K562 (cell line): ENCODE measurements at regions not wholly inside any gene's neighbourhood (a gene's known extent, or its start where the extent isn't known, plus 50 kb on each side); places are given as distances from the start of the nearest gene placed in this dataset.

Source experiments
- ATAC-seq: fragments of 200-7000 bp; cut with Tn5 transposase; 3 replicates; pipeline ENCODE4 v1.9.1; 2020; ENCODE audit warnings: moderate library complexity
- BruUV-seq: library from RNA; stranded (reverse); fragments of 400-500 nt; replicated peaks from 2 replicates; lab custom pipeline; 2021; lab: Mats Ljungman, UMichigan
- CTCF ChIA-PET: fragments of 300-600 bp; formaldehyde crosslinking; extraction: SDS; loops from one replicate; lab custom pipeline; 2021; ENCODE audit warnings: low intra/inter-chr PET ratio; lab: Yijun Ruan, JAX
- POLR2A ChIA-PET: fragments of 300-600, 350-650 bp; sonication (Branson Sonifier 250); formaldehyde crosslinking; extraction: SDS; loops from one replicate; lab custom pipeline; 2021; ENCODE audit warnings: antibody characterized with exemption, inconsistent platforms; lab: Yijun Ruan, JAX
- DNase-seq, 4 experiments: peaks; one replicate each; pipeline versions ENCODE4 v3.0.0 to v3.0.0-alpha.2; 2011 to 2018; ENCODE audit warnings: low spot score in 3 of 4, mixed read lengths in 3 of 4; ENCODE audit errors: extremely low read depth in 1 of 4
- FAIRE-seq: peaks from 2 replicates; lab custom pipeline; 2011; peaks lifted over from hg19 to GRCh38; lab: Jason Lieb, UNC
- H2AFZ ChIP-seq: 2 replicates; pipeline ENCODE4 v1.6.0; 2011; ENCODE audit warnings: low read depth, low read length, control low read depth, inconsistent platforms
- H3K27ac ChIP-seq: fragments of 200-600 bp; 3 replicates; pipeline ENCODE4 v1.8.0; 2011; ENCODE audit warnings: low read depth, mild to moderate bottlenecking, control low read depth, inconsistent platforms, low read length, moderate library complexity, mixed read lengths; ENCODE audit errors: extremely low read depth
- H3K27me3 ChIP-seq, 2 experiments: fragments of 300-600 bp in 1 of 2; 2 replicates in 1 of 2; 3 replicates in 1 of 2; pipeline versions ENCODE4 v1.6.0 to v1.8.0; 2011; ENCODE audit warnings: inconsistent platforms in 2 of 2, low read length in 2 of 2, mild to moderate bottlenecking in 1 of 2, mixed read lengths in 1 of 2, moderate library complexity in 1 of 2; ENCODE audit not compliant: control insufficient read depth in 2 of 2, insufficient read depth in 2 of 2
- H3K36me3 ChIP-seq: fragments of 300-600 bp; 3 replicates; pipeline ENCODE4 v1.8.0; 2011; ENCODE audit warnings: mild to moderate bottlenecking, low read length, inconsistent platforms; ENCODE audit not compliant: control insufficient read depth, insufficient read depth
- H3K4me1 ChIP-seq, 2 experiments: fragments of 200-600 bp in 1 of 2; replicated peaks in 1 of 2; 2 replicates in 1 of 2; 3 replicates in 1 of 2; pipeline versions ENCODE4 v1.5.1 to v1.8.0; 2011; ENCODE audit warnings: inconsistent platforms in 2 of 2, low read length in 2 of 2, mild to moderate bottlenecking in 1 of 2, mixed read lengths in 1 of 2, moderate library complexity in 1 of 2; ENCODE audit not compliant: control insufficient read depth in 2 of 2, insufficient read depth in 2 of 2
- H3K4me2 ChIP-seq: 2 replicates; pipeline ENCODE4 v1.6.1; 2011; ENCODE audit warnings: low read length, control low read depth, inconsistent platforms, mixed read lengths; ENCODE audit not compliant: insufficient read depth
- H3K4me3 ChIP-seq: fragments of 200-600 bp; sonication (generic), shearing (Covaris generic); 2 replicates; pipeline ENCODE4 v1.5.1; 2016; ENCODE audit warnings: control low read depth, inconsistent platforms
- H3K79me2 ChIP-seq: fragments of 200-600 bp; 3 replicates; pipeline ENCODE4 v1.8.0; 2011; ENCODE audit warnings: low read length, inconsistent platforms; ENCODE audit not compliant: control insufficient read depth, insufficient read depth
- H3K9ac ChIP-seq, 2 experiments: 2 replicates each; pipeline versions ENCODE4 v1.6.0 to v1.6.1; 2011; ENCODE audit warnings: low read depth in 2 of 2, low read length in 2 of 2, control low read depth in 1 of 2, inconsistent platforms in 1 of 2, mild to moderate bottlenecking in 1 of 2, mixed read lengths in 1 of 2; ENCODE audit not compliant: insufficient read depth in 1 of 2
- H3K9me1 ChIP-seq: one replicate; pipeline ENCODE4 v1.6.0; 2011; ENCODE audit warnings: inconsistent platforms, mild to moderate bottlenecking, low read length, moderate library complexity; ENCODE audit not compliant: control insufficient read depth, insufficient read depth
- H3K9me3 ChIP-seq: replicated peaks from 2 replicates; pipeline ENCODE4 v1.5.1; 2011; ENCODE audit warnings: low read depth, low read length, inconsistent platforms; ENCODE audit not compliant: control insufficient read depth, insufficient read depth
- H4K20me1 ChIP-seq: replicated peaks from 2 replicates; pipeline ENCODE4 v1.6.1; 2011; ENCODE audit warnings: low read length, inconsistent platforms, mixed read lengths; ENCODE audit not compliant: control insufficient read depth, insufficient read depth
- CREB1 ChIP-seq, 2 experiments: sonication (generic) in 1 of 2; formaldehyde crosslinking in 1 of 2; IDR thresholded peaks; 2 replicates each; pipeline versions ENCODE4 v1.6.1 to v1.8.0; 2012 to 2022; ENCODE audit warnings: inconsistent platforms in 1 of 2, mild to moderate bottlenecking in 1 of 2, missing genetic modification reagents in 1 of 2, moderate library complexity in 1 of 2
- KAT8 ChIP-seq: fragments of 450-650 bp; IDR thresholded peaks from 2 replicates; pipeline ENCODE4 v1.6.1; 2016; ENCODE audit warnings: low read depth, mild to moderate bottlenecking
- RAD21 ChIP-seq, 2 experiments: fragments of 250-450 bp in 1 of 2; fragments of 450-650 bp in 1 of 2; sonication (Bioruptor Pico) in 1 of 2; formaldehyde crosslinking in 1 of 2; IDR thresholded peaks in 1 of 2; conservative IDR thresholded peaks in 1 of 2; 2 replicates each; pipeline versions ENCODE4 v1.4.0 to v1.8.0; 2020 to 2022; ENCODE audit warnings: mild to moderate bottlenecking in 2 of 2, moderate library complexity in 1 of 2
- RAD51 ChIP-seq: fragments of 450-650 bp; IDR thresholded peaks from 2 replicates; pipeline ENCODE4 v1.7.1; 2016; ENCODE audit warnings: low read depth, mild to moderate bottlenecking, borderline replicate concordance
- SP1 ChIP-seq: sonication (generic); formaldehyde crosslinking; IDR thresholded peaks from 2 replicates; pipeline ENCODE4 v1.8.1; 2022; ENCODE audit warnings: mild to moderate bottlenecking, missing genetic modification reagents
- TCF3 ChIP-seq: sonication (generic); formaldehyde crosslinking; IDR thresholded peaks from 2 replicates; pipeline ENCODE4 v1.4.0; 2020; ENCODE audit warnings: mild to moderate bottlenecking, missing genetic modification reagents
- TCF7L2 ChIP-seq: fragments of 150-350 bp; IDR thresholded peaks from 2 replicates; pipeline ENCODE4 v1.6.1; 2016; ENCODE audit warnings: low read depth, mild to moderate bottlenecking, low read length, moderate library complexity
- TOE1 ChIP-seq, 2 experiments: fragments of 450-650 bp in 1 of 2; sonication (generic) in 1 of 2; formaldehyde crosslinking in 1 of 2; IDR thresholded peaks; 2 replicates each; pipeline versions ENCODE4 v1.7.1 to v1.8.0; 2016 to 2022; ENCODE audit warnings: borderline replicate concordance in 2 of 2, mild to moderate bottlenecking in 2 of 2, antibody characterized with exemption in 1 of 2, inconsistent platforms in 1 of 2, low read depth in 1 of 2, missing genetic modification reagents in 1 of 2, moderate library complexity in 1 of 2
- ZC3H4 ChIP-seq: sonication (generic); formaldehyde crosslinking; IDR thresholded peaks from 2 replicates; pipeline ENCODE4 v1.9.0; 2021; ENCODE audit warnings: missing genetic modification reagents, borderline replicate concordance
- WGBS: fragments of 100-300 bp; shearing (Covaris generic); methylation state at CpG from one replicate; pipeline ENCODE4 v1.1.6; 2016; ENCODE audit warnings: low coverage, mixed read lengths; ENCODE audit not compliant: insufficient coverage; ENCODE audit errors: missing lambda C conversion rate; 5-methylcytosine and 5-hydroxymethylcytosine counted together
- in situ Hi-C: fragments of 300-500 bp; cut with MboI; formaldehyde crosslinking; loops from 4 replicates; pipeline ENCODE4 v1.15.0; 2018; ENCODE audit warnings: inconsistent platforms, mixed read lengths
- intact Hi-C: fragments of 100-400 bp; cut with micrococcal nuclease; formaldehyde crosslinking; loops from 2 replicates; pipeline ENCODE4 v1.14.2; 2022
- TF ChIP-seq, protein P1 (sequence below), 3 experiments: IDR thresholded peaks in 2 of 3; conservative IDR thresholded peaks in 1 of 3; 2 replicates each; pipeline ENCODE4 v1.5.1; 2011 to 2012; ENCODE audit warnings: low read length in 3 of 3, mild to moderate bottlenecking in 3 of 3, control low read depth in 2 of 3, improper control_type of control experiment in 1 of 3, inconsistent platforms in 1 of 3, low read depth in 1 of 3, mixed read lengths in 1 of 3, moderate library complexity in 1 of 3; ENCODE audit not compliant: insufficient read depth in 2 of 3

DNA sequence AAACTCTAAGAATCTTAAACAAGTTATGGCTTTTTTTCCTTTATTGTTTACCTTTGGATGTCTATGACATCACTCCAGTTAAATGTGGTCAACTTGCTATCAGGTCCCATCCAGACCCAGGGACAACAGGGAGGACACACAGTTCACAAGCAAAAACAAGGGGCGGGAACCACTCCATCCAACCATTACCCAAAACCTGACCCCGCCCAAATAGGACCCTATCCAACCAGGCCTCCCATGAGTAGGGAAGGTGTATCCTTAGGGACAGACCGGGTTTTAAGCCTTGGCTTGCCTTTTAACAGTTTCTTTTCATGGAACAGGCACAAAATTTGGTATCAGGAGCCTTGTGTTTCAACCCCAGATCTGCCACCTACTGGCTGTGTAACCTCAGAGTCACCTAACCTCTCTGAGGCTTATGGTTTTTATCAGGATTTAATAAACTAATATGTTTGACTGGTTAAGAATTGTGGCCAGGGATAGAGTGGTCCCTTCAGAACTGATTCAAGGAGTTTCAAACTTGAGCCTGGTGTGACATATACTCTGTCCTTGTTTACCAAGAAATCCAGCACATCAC, 127.7 kb upstream of the RAD23B start:
- DNase-seq (no peak), FAIRE-seq (no peak), ATAC-seq (no peak)
- BruUV-seq, result no TSS peak
- intact Hi-C loops, result no loop called here
- Histone ChIP-seq H3K79me2 (no peaks in the 10 kb centered on the region), H2AFZ (no peak overlapping the region), H3K4me1 (no peaks in the 10 kb centered on the region), H4K20me1 (no peaks in the 10 kb centered on the region), H3K4me3 (no peak overlapping the region), H3K9ac (no peak overlapping the region), H3K36me3 (no peaks in the 10 kb centered on the region), H3K9me1 (no peaks in the 10 kb centered on the region), H3K9me3 (no peaks in the 10 kb centered on the region), H3K4me2 (no peak overlapping the region), H3K27me3 (no peaks in the 10 kb centered on the region), H3K27ac (no peak overlapping the region)
- in situ Hi-C loops, result loop anchor here (25.0 kb wide), 1 partner anchor 1268 kb away; no protein-coding TSS in a partner anchor
- 2% methylated on average over 3 of the region's 3 CpGs for whole genome bisulfite sequencing
- CTCF ChIA-PET, result no interaction called here
- no peak for TF ChIP-seq CREB1 (IDR thresholded peaks at IDR 0.05)
- TF ChIP-seq CREB1 (CRISPR knock-in tag; IDR thresholded peaks at IDR 0.05), result no peak
- no peak for TF ChIP-seq KAT8
- TF ChIP-seq SP1, result no peak
- no peak for TF ChIP-seq RAD51
- POLR2A ChIA-PET, result no interaction called here

DNA sequence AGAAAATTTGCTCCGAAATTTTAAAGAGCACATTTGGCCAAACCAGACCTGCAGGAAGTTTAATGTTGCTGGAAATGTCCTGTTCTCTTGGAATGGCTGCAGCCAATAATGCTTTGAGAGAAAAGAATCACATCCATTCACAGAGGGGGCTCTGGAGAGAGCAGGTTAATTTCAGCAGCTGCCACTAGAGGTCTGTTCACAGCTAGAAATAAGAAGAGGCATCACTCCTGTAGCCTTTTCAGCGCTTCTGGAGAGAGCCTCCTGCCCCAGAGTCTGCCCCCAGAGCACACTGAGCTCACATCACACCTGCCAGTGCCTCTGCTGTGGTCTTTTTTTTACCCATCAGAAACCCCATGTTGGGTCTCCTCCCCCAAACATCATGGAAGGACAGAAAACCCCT, 124.8 kb upstream of the RAD23B start:
- DNase-seq (no peak), ATAC-seq (peak; percentile 69), FAIRE-seq (no peak)
- Histone ChIP-seq H4K20me1 (no peaks in the 10 kb centered on the region), H3K9me1 (no peaks in the 10 kb centered on the region), H3K36me3 (no peaks in the 10 kb centered on the region), H3K9me3 (no peaks in the 10 kb centered on the region), H3K9ac (no peak overlapping the region), H3K27me3 (no peaks in the 10 kb centered on the region), H2AFZ (no peak overlapping the region), H3K79me2 (no peaks in the 10 kb centered on the region), H3K4me3 (no peak overlapping the region), H3K4me1 (no peaks in the 10 kb centered on the region), H3K4me2 (no peak overlapping the region), H3K27ac (no peak overlapping the region)
- in situ Hi-C loops, result loop anchor here (25.0 kb wide), 1 partner anchor 1271 kb away; no protein-coding TSS in a partner anchor
- WGBS, result 4% methylated on average over 2 of the region's 2 CpGs
- intact Hi-C loops, result no loop called here
- ChIA-PET CTCF (interaction anchor here (0.6 kb wide), 1 partner anchor 9 kb away, joined by 3 read pairs; no protein-coding TSS in a partner anchor), POLR2A (interaction anchor here (0.9 kb wide), 1 partner anchor 8 kb away, joined by 3 read pairs; no protein-coding TSS in a partner anchor)
- BruUV-seq, result no TSS peak
- TF ChIP-seq TCF7L2 (no peak), RAD21 (CRISPR knock-in tag; conservative IDR thresholded peaks at IDR 0.05 in 1 of 2, IDR thresholded peaks at IDR 0.05 in 1 of 2) (peak in 1 of 2 experiments; percentile 21; a peak in 2 of 4 replicates), TOE1 (IDR thresholded peaks at IDR 0.05; ENCODE audit: borderline replicate concordance) (no peak), TOE1 (CRISPR knock-in tag; IDR thresholded peaks at IDR 0.05; ENCODE audit: borderline replicate concordance, low read depth) (no peak), TCF3 (CRISPR knock-in tag) (no peak), ZC3H4 (no peak)
- TF ChIP-seq, protein P1, sequence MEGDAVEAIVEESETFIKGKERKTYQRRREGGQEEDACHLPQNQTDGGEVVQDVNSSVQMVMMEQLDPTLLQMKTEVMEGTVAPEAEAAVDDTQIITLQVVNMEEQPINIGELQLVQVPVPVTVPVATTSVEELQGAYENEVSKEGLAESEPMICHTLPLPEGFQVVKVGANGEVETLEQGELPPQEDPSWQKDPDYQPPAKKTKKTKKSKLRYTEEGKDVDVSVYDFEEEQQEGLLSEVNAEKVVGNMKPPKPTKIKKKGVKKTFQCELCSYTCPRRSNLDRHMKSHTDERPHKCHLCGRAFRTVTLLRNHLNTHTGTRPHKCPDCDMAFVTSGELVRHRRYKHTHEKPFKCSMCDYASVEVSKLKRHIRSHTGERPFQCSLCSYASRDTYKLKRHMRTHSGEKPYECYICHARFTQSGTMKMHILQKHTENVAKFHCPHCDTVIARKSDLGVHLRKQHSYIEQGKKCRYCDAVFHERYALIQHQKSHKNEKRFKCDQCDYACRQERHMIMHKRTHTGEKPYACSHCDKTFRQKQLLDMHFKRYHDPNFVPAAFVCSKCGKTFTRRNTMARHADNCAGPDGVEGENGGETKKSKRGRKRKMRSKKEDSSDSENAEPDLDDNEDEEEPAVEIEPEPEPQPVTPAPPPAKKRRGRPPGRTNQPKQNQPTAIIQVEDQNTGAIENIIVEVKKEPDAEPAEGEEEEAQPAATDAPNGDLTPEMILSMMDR (IDR thresholded peaks at IDR 0.05 in 2 of 3, conservative IDR thresholded peaks at IDR 0.05 in 1 of 3; ENCODE audit: insufficient read depth in 2 of 3, low read depth in 1 of 3, low read length in 3 of 3), result peak; percentile 21 to 30 (median 24); a peak in 2 of 6 replicates
